ENCODE measurements at regions not wholly inside any gene's neighbourhood (a gene's known extent, or its start where the extent isn't known, plus 50 kb on each side); places are given as distances from the start of the nearest gene placed in this dataset.

- no peaks in the 10 kb centered on the region for H3K27me3 ChIP-seq (replicated peaks in 1 of 4; ENCODE audit: control insufficient read depth in 3 of 4, extremely low read depth in 1 of 4, insufficient read depth in 3 of 4, low read length in 3 of 4)
- no peak overlapping the region for H3K27ac ChIP-seq (ENCODE audit: low read depth, low read length)
- ChIA-PET CTCF (ENCODE audit: partially characterized antibody) (interaction anchor here (1.0 to 2.8 kb wide), 3 partner anchors 16 to 69 kb away, joined by 3 to 13 read pairs (median 4); no protein-coding TSS in a partner anchor), POLR2A (ENCODE audit: partially characterized antibody) (no interaction called here)
- H2BK120ac ChIP-seq (replicated peaks; ENCODE audit: low read depth, low read length): no peak overlapping the region
- H3K23me2 ChIP-seq (ENCODE audit: low read depth, low read length): no peaks in the 10 kb centered on the region
- FAIRE-seq: no peak
- H2BK20ac ChIP-seq (ENCODE audit: low read length): no peak overlapping the region
- no peak overlapping the region for H2AFZ ChIP-seq (ENCODE audit: low read length)
- H3K9ac ChIP-seq (replicated peaks in 1 of 4; ENCODE audit: extremely low read depth in 1 of 4, low read depth in 3 of 4, low read length in 3 of 4): no peak overlapping the region
- no peak overlapping the region for H3K56ac ChIP-seq (replicated peaks; ENCODE audit: insufficient read length, low read depth, low read length)
- H3K23ac ChIP-seq (ENCODE audit: insufficient read length): no peak overlapping the region
- no peak overlapping the region for H4K5ac ChIP-seq (ENCODE audit: insufficient read length, low read depth, low read length)
- no peak overlapping the region for H2BK12ac ChIP-seq (ENCODE audit: low read depth, low read length)
- H3K4me2 ChIP-seq (ENCODE audit: insufficient read depth in 1 of 2, low read depth in 2 of 2, low read length in 2 of 2): no peak overlapping the region
- H3K4me1 ChIP-seq (replicated peaks in 1 of 4; ENCODE audit: control insufficient read depth in 3 of 4, insufficient read depth in 4 of 4, low read length in 3 of 4): no peaks in the 10 kb centered on the region
- H2AK5ac ChIP-seq (ENCODE audit: low read depth, low read length): no peak overlapping the region
- TF ChIP-seq CHD1 (IDR thresholded peaks at IDR 0.05; ENCODE audit: low read depth, low read length) (no peak), RBBP5 (IDR thresholded peaks at IDR 0.05; ENCODE audit: borderline replicate concordance, low read depth, low read length) (no peak), ATF3 (IDR thresholded peaks at IDR 0.05; ENCODE audit: insufficient read depth, low read depth, low read length) (no peak), SIN3A (conservative IDR thresholded peaks at IDR 0.05 in 1 of 2, IDR thresholded peaks at IDR 0.05 in 1 of 2; ENCODE audit: low read depth in 1 of 2, low read length in 2 of 2) (no peak)
- H3K36me3 ChIP-seq (ENCODE audit: control insufficient read depth in 2 of 4, insufficient read depth in 4 of 4, low read length in 3 of 4): no peaks in the 10 kb centered on the region
- no peaks in the 10 kb centered on the region for H3K9me3 ChIP-seq (ENCODE audit: insufficient read depth in 2 of 2, low read depth in 1 of 2, low read length in 1 of 2)
- H4K20me1 ChIP-seq (replicated peaks in 1 of 2; ENCODE audit: control insufficient read depth in 1 of 2, insufficient read depth in 2 of 2, low read length in 2 of 2): no peaks in the 10 kb centered on the region
- no peak overlapping the region for H2BK5ac ChIP-seq (ENCODE audit: low read depth, low read length)
- H3K4ac ChIP-seq (replicated peaks; ENCODE audit: insufficient read length, low read depth, low read length): no peak overlapping the region
- no peaks in the 10 kb centered on the region for H3K79me1 ChIP-seq (ENCODE audit: low read depth, low read length)
- no peak overlapping the region for H3K4me3 ChIP-seq (ENCODE audit: extremely low read depth in 1 of 4, insufficient read depth in 2 of 4, low read depth in 3 of 4, low read length in 4 of 4)
- no peak overlapping the region for H3K18ac ChIP-seq (ENCODE audit: extremely low read depth, low read length)
- DNase-seq (ENCODE audit: low read depth in 1 of 2, low spot score in 2 of 2): no peak
- H4K91ac ChIP-seq (replicated peaks; ENCODE audit: insufficient read length, low read length): no peak overlapping the region
- H3K14ac ChIP-seq (ENCODE audit: insufficient read length): no peak overlapping the region
- H3K79me2 ChIP-seq (ENCODE audit: control insufficient read depth in 1 of 2, insufficient read depth in 2 of 2, low read length in 2 of 2): no peaks in the 10 kb centered on the region
- no peak overlapping the region for H2BK15ac ChIP-seq (ENCODE audit: low read length)
- H4K8ac ChIP-seq (ENCODE audit: extremely low read depth, insufficient read depth, low read length): no peak overlapping the region
- WGBS, 2 experiments (ENCODE audit: extremely low coverage in 1 of 2, insufficient coverage in 1 of 2, insufficient read length in 1 of 2, insufficient replicate concordance in 2 of 2, low coverage in 1 of 2, low lambda C conversion rate in 2 of 2, missing lambda C conversion rate in 1 of 2): 88% methylated on average over 1 of the region's 1 CpG; no CpG with 5 or more reads in 1 of the 2 experiments
Observed at GRCh38 chr1:60981357-60981756, 101.0 kb upstream of the NFIA start.
